HL-60 (cell line): ENCODE measurements at regions not wholly inside any gene's neighbourhood (a gene's known extent, or its start where the extent isn't known, plus 50 kb on each side); places are given as distances from the start of the nearest gene placed in this dataset.

Experiments used
- DNase-seq, 2 experiments: peaks; one replicate each; pipeline ENCODE4 v3.0.0-alpha.2; 2010 to 2020; ENCODE audit warnings: low read depth in 1 of 2, low spot score in 1 of 2
- H3K27ac ChIP-seq: fragments of 250-450 bp; sonication (Bioruptor Pico); replicated peaks from 2 replicates; pipeline ENCODE4 v1.5.1; 2020; ENCODE audit warnings: mild to moderate bottlenecking, moderate library complexity
- H3K27me3 ChIP-seq: fragments of 250-450 bp; sonication (Bioruptor Pico); 2 replicates; pipeline ENCODE4 v1.5.1; 2021; ENCODE audit warnings: mild to moderate bottlenecking, moderate library complexity; ENCODE audit not compliant: insufficient read depth, poor library complexity, severe bottlenecking
- H3K4me3 ChIP-seq: replicated peaks from 2 replicates; pipeline ENCODE4 v1.5.1; 2011; ENCODE audit warnings: mild to moderate bottlenecking, control low read depth, low read length; ENCODE audit not compliant: insufficient read depth
- GABPA ChIP-seq: IDR thresholded peaks from 2 replicates; pipeline ENCODE4 v1.6.1; 2012; ENCODE audit warnings: low read depth
- POLR2AphosphoS5 ChIP-seq: IDR thresholded peaks from 2 replicates; pipeline ENCODE4 v1.6.1; 2012; ENCODE audit warnings: low read depth
- REST ChIP-seq: IDR thresholded peaks from 2 replicates; pipeline ENCODE4 v1.6.1; 2012; ENCODE audit warnings: low read depth; ENCODE audit not compliant: insufficient replicate concordance
- SPI1 ChIP-seq: IDR thresholded peaks from 2 replicates; pipeline ENCODE4 v1.6.1; 2012; ENCODE audit warnings: low read depth, mild to moderate bottlenecking, borderline replicate concordance
- TF ChIP-seq, protein P1 (sequence below): IDR thresholded peaks from one replicate; pipeline ENCODE4 v1.5.1; 2011; ENCODE audit warnings: low read length, control low read depth, inconsistent platforms; ENCODE audit not compliant: insufficient read depth

DNA sequence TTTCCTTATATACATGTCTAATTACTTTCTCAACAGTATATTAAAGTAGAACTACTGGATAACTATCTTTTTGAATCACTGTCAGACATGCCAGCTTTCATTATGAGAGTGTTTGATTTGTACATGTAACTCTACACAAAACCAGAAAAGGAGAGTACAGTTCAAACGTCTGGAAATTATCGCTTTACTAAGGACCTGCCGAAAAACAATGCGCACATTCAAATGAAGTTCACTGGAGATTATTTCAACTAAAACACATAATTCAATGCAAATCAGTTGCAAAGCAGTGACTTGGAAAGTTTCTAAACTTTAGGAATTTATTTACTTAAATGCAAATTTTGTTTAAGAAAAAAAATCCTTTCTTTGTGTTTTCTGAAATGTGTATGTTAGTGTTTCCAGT is 942.5 kb downstream of the EFNA5 start:
- no peak for TF ChIP-seq POLR2AphosphoS5
- TF ChIP-seq GABPA: no peak
- no peak for TF ChIP-seq REST
- TF ChIP-seq, protein P1, sequence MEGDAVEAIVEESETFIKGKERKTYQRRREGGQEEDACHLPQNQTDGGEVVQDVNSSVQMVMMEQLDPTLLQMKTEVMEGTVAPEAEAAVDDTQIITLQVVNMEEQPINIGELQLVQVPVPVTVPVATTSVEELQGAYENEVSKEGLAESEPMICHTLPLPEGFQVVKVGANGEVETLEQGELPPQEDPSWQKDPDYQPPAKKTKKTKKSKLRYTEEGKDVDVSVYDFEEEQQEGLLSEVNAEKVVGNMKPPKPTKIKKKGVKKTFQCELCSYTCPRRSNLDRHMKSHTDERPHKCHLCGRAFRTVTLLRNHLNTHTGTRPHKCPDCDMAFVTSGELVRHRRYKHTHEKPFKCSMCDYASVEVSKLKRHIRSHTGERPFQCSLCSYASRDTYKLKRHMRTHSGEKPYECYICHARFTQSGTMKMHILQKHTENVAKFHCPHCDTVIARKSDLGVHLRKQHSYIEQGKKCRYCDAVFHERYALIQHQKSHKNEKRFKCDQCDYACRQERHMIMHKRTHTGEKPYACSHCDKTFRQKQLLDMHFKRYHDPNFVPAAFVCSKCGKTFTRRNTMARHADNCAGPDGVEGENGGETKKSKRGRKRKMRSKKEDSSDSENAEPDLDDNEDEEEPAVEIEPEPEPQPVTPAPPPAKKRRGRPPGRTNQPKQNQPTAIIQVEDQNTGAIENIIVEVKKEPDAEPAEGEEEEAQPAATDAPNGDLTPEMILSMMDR: no peak
- no peak for TF ChIP-seq SPI1
- DNase-seq: no peak
- H3K27ac ChIP-seq: no peak overlapping the region

GRCh38 chr5:106727071-106727470 is 943.7 kb downstream of the EFNA5 start:
- TF ChIP-seq POLR2AphosphoS5 (no peak), GABPA (no peak)
- TF ChIP-seq, protein P1: no peak
- no peak overlapping the region for H3K4me3 ChIP-seq
- H3K27ac ChIP-seq: no peak overlapping the region
- no peak for DNase-seq
- H3K27me3 ChIP-seq: no peaks in the 10 kb centered on the region

More for the DNA sequence above, 942.5 kb downstream of the EFNA5 start:
- no peaks in the 10 kb centered on the region for H3K27me3 ChIP-seq
- H3K4me3 ChIP-seq: no peak overlapping the region

DNA sequence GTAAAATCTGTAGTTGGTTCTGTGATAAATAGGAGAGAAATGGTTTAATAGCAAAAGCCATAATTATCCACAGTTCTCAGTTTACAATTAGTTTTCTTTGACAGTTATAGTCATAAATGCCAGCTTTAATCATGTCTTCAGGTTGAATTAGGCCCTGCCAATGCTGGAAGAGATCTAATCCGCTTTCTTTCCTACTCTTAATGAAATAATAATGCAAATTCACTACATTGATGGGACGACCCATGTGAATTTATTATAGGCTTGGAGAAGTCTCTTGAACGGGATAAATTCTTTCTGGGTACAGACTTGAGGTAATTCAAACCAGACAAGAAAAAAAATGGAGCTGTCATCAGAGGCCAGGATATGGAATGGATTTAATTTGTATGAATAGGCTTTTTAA is 950.4 kb downstream of the EFNA5 start:
- H3K4me3 ChIP-seq: no peak overlapping the region
- DNase-seq: no peak
- no peak overlapping the region for H3K27ac ChIP-seq
- H3K27me3 ChIP-seq: no peaks in the 10 kb centered on the region
- TF ChIP-seq REST: no peak
- TF ChIP-seq POLR2AphosphoS5: no peak
- TF ChIP-seq GABPA: no peak
- no peak for TF ChIP-seq SPI1
- TF ChIP-seq, protein P1: no peak

GRCh38 chr5:106699796-106700195 is 970.9 kb downstream of the EFNA5 start:
- H3K27me3 ChIP-seq: no peaks in the 10 kb centered on the region
- TF ChIP-seq, protein P1: no peak
- TF ChIP-seq SPI1: no peak
- no peak for TF ChIP-seq REST
- no peak for TF ChIP-seq GABPA
- TF ChIP-seq POLR2AphosphoS5: no peak
- H3K27ac ChIP-seq: no peak overlapping the region
- no peak for DNase-seq
- no peak overlapping the region for H3K4me3 ChIP-seq
